A673 (cell line): ENCODE measurements at regions not wholly inside any gene's neighbourhood (a gene's known extent, or its start where the extent isn't known, plus 50 kb on each side); places are given as distances from the start of the nearest gene placed in this dataset.

ENCODE experiments used
- CTCF ChIP-seq: fragments of 300-800, 200-600 bp; sonication (generic); conservative IDR thresholded peaks from 2 replicates; pipeline ENCODE4 v1.5.1; 2017; ENCODE audit warnings: low read depth, mild to moderate bottlenecking, antibody characterized with exemption, low read length, moderate library complexity, mixed read lengths
- EZH2 ChIP-seq: fragments of 200-600 bp; sonication (generic); IDR thresholded peaks from 2 replicates; pipeline ENCODE4 v1.6.1; 2017; ENCODE audit warnings: borderline replicate concordance, low read depth, mild to moderate bottlenecking, mixed read lengths, antibody characterized with exemption, low read length; ENCODE audit not compliant: poor library complexity, severe bottlenecking

- TF ChIP-seq CTCF (no peak), EZH2 (no peak)
Measured at GRCh38 chr14:71365361-71365760, 458.1 kb downstream of the PCNX1 start.
